GM12872 (cell line): ENCODE measurements at regions not wholly inside any gene's neighbourhood (a gene's known extent, or its start where the extent isn't known, plus 50 kb on each side); places are given as distances from the start of the nearest gene placed in this dataset.

ENCODE experiments used
- TF ChIP-seq, protein P1 (sequence below): IDR thresholded peaks from 3 replicates; pipeline ENCODE4 v1.5.1; 2011; ENCODE audit warnings: low read depth, mild to moderate bottlenecking, low read length, moderate library complexity; ENCODE audit not compliant: insufficient read depth

DNA sequence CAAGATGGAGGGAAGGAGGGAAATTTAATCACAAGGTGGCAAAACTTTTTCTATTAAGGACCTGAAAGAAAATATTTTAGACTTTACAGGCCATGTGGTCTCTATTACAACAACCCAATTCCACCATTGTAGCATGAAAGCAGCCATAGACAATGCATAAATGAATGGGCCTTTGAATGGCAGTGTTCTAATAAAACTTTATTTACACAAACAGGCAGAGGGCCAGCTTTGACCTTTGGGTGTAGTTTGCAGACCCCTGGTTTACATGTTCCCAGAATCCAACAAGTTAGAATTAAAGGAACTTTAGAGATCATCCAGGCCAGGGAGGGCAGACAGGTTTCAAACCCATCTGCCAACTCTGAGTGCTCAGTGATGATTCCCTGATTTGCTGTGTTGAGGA, 95.2 kb downstream of the BANF2 start:
- TF ChIP-seq, protein P1, sequence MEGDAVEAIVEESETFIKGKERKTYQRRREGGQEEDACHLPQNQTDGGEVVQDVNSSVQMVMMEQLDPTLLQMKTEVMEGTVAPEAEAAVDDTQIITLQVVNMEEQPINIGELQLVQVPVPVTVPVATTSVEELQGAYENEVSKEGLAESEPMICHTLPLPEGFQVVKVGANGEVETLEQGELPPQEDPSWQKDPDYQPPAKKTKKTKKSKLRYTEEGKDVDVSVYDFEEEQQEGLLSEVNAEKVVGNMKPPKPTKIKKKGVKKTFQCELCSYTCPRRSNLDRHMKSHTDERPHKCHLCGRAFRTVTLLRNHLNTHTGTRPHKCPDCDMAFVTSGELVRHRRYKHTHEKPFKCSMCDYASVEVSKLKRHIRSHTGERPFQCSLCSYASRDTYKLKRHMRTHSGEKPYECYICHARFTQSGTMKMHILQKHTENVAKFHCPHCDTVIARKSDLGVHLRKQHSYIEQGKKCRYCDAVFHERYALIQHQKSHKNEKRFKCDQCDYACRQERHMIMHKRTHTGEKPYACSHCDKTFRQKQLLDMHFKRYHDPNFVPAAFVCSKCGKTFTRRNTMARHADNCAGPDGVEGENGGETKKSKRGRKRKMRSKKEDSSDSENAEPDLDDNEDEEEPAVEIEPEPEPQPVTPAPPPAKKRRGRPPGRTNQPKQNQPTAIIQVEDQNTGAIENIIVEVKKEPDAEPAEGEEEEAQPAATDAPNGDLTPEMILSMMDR, result no peak

DNA sequence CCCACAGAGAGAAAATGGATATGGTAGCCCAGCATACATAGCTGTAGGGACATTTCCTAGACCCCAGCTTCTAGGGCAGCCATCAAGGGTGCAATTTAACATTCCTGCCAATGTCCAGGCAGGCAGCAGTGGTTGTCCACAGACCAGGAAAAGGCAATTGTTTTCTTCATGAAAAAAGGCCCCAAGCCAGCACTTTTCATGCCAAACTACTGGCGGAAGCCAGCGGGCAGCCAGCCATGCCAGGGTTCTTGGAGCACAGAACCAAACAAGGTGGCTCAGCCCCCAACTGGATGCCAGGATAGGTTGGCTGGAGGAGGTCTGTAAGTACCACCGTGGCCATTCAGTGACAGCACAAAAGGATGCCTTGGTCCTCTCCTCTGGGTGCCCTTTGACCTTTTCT, 94.6 kb downstream of the BANF2 start:
- TF ChIP-seq, protein P1, result no peak

GRCh38 chr20:17793986-17794385, 94.2 kb downstream of the BANF2 start:
- TF ChIP-seq, protein P1, result no peak

- TF ChIP-seq, protein P1, result no peak
Measured at GRCh38 chr20:17790296-17790695, 90.5 kb downstream of the BANF2 start.

GRCh38 chr20:17787816-17788215, 88.0 kb downstream of the BANF2 start:
- TF ChIP-seq, protein P1, result no peak

DNA sequence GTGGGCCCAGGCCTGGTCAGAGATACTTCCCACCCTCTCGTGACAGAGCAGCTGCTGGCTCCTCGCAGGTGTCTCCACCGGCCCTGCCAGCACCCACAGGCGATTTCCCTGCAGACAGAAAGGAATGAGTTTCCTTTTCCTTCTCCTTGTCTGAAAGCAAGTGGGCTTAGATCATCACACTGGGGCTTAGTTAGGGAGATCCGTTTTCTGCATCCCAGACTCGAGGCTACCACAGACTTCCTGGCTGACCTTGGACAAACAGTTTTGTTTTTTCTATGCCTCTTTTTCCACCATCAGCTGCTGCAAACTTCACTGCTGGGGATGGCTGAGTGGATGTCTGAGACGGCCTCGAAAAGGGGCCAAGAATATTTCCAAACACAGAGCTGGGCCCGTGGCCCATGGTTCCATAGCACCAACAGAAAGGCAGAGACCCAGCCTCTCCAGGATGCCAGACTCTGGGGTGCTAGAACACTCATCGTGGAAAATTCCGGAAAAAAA, 86.5 kb downstream of the BANF2 start:
- TF ChIP-seq, protein P1, result no peak
